Stimulated activated CD4-positive, alpha-beta T cell treated with anti-CD3 and anti-CD28 coated beads, Interleukin-1b, Interleukin-23, amount 100 ng/mL, for 4 hours (primary cell): ENCODE measurements at regions not wholly inside any gene's neighbourhood (a gene's known extent, or its start where the extent isn't known, plus 50 kb on each side); places are given as distances from the start of the nearest gene placed in this dataset.
"Not testable (repeated sequence)": the region's sequence is repeated elsewhere in the genome, so short reads cannot be mapped to it uniquely, and the experiment has no call there.

ENCODE experiments used
- DNase-seq, 2 donors: peaks; one replicate each; pipeline ENCODE4 v3.0.0-alpha.2; 2020; ENCODE audit warnings: low read depth in 2 of 2

GRCh38 chr10:42367532-42368230 is 270.7 kb downstream of the ZNF33B start:
- DNase-seq = peak in 1 of 2 donors; percentile 0

DNA sequence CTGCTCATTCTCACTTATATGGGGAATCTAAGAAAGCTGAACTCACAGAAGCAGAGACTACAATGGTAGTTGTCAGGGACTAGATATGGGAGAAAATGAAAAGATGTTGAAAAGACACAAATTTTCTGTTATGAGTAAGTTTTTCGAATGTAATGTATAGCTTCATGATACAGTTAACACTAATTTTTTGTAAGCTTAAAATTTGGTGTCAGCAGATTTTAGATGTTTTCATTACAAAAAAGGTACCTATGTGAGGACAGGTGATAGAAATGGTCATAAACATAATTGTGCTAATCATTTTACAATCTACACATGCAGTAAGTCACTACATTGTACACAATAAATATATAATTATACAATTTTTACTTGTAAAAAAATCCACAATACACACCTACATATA is 286.6 kb downstream of the ZNF33B start:
- DNase-seq = no peak

- not testable (repeated sequence) for DNase-seq
Measured at GRCh38 chr10:42336593-42337337, 301.6 kb downstream of the ZNF33B start.

DNA sequence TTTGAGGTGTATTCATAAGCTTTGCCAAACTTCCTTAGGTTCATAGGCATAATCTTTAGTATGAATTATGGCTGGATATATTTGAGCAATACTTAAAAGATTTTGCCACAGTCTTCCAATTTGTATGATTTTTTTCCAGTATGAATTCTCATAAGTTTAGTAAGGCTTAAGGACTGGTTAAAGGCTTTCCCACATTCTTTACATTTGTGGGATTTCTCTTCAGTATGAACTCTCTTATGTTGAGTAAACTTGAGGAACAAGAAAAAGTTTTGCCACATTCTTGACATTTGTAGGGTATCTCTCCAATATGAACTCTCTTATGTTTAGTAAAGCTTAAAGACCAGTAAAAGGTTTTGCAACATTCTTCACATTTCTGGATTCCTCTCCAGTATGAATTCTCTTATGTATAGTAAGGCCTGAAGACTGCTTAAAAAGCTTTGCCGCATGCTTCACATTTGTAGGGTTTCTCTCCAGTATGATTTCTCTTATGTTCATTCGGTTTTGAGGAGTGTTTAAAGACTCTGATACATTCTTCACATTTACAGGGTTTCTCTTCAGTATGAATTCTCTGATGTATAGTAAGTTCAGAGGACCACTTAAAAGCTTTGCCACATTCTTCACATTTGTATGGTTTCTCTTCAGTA is 302.6 kb downstream of the ZNF33B start:
- DNase-seq = not testable (repeated sequence)

DNA sequence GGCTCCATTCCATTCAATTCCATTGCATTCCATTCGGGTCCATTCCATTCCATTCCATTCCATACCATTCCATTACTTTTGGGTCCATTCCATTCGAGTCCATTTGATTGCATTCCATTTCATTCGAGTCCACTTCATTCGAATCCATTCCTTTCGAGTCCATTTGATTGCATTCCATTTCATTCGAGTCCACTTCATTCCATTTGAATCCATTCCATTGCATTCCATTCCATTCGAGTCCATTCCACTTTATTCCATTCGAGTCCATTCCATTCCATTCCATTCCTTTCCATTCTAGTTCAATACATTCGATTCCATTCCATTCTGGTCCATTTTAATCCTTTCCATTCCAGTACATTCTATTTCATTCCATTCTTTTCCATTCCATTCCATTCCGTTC is 334.0 kb downstream of the ZNF33B start:
- DNase-seq = no peak

- DNase-seq = not testable (repeated sequence)
Measured at GRCh38 chr10:42281896-42282295, 356.5 kb downstream of the ZNF33B start.

DNA sequence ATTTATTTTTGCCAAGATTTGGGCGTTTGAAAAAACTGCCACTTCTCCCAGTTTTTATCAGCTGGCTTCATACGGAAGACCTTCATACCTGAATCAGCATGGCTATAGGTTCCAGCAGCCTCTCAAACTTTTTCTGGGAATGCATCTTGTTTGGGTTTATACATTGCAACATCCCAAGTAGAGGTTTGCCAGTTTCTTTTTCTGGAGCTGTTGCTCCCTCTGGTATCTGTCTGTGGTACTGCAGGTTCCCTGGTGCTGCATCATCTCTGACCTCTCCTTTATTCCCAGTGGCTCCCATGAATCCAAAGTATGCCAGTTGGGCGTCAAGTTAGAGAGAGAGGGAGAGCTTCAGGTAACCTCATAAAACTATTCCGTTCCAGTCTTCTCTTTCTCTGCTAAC is 368.6 kb downstream of the ZNF33B start:
- not testable (repeated sequence) for DNase-seq

DNA sequence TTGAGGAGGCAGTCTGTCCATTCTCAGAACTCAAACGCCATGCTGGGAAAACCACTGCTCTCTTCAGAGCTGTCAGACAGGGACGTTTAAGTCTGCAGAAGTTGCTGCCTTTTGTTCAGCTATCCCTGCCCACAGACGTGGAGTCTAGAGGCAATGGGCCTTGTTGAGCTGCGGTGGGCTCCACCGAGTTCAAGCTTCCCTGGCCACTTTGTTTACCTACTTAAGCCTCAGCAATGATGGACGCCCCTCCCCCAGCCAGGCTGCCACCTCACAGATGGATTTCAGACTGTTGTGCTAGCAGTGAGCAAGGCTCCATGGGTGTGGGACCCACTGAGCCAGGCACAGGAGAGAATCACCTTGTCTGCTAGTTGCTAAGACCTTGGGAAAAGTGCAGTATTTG is 375.1 kb downstream of the ZNF33B start:
- DNase-seq = not testable (repeated sequence)

- not testable (repeated sequence) for DNase-seq
Measured at GRCh38 chr10:42243002-42243401, 395.4 kb downstream of the ZNF33B start.

DNA sequence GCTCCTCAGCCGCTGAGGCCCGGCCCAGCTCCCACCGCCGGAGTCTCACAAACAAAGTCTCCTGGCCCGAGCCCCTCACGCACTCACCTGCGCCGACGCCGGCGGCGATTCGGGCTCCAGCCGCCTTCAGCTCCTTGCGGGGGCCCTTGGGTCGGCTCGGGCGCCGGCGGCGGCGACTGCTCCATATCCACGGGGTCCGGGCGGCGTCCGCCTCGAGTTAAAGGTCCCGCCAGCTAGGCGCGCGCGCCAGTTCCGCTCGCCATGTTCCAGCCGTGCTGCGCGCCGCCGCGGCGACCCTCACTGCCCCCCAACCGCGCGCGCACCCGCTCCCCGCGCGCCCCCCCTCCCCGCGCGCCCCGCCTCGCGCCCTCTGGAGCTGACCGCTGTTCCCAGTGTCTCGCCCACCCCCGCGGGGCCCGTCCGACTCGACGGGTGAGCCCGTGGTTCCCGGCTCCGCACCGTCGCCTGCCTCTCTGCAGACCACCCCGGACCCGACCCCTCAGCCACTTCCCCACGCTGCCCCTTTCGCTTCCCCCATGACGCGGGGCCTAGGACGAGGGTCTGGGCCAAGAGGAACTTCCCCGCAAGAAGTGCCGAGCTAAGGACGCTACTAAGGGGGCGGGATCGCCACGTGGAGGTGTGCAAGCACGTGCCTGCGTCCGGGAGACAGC is 396.1 kb downstream of the ZNF33B start:
- no peak for DNase-seq

GRCh38 chr10:42236401-42236800 is 402.0 kb downstream of the ZNF33B start:
- DNase-seq = not testable (repeated sequence)

GRCh38 chr10:42235736-42236135 is 402.6 kb downstream of the ZNF33B start:
- not testable (repeated sequence) for DNase-seq

GRCh38 chr10:42235241-42235640 is 403.1 kb downstream of the ZNF33B start:
- not testable (repeated sequence) for DNase-seq

DNA sequence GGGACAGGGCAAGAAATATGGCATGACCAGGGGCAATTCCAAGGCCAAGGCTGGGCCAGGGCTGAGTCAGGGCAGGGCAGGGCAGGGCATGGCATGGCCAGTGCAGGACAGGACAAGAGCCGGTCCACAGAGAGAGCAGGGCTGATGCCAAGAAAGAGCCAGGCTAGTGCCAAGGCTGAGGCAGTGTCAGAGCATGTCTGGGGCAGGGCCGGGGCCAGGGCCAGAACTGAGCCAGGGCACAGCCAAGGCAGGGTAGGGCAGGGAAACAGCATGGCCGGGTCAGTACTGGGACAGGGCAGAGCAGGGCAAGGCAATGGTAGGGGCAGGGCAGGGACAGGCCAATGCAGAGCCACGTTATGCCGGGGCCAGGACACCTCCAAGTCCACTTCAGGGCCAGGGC is 403.9 kb downstream of the ZNF33B start:
- DNase-seq = not testable (repeated sequence)

DNA sequence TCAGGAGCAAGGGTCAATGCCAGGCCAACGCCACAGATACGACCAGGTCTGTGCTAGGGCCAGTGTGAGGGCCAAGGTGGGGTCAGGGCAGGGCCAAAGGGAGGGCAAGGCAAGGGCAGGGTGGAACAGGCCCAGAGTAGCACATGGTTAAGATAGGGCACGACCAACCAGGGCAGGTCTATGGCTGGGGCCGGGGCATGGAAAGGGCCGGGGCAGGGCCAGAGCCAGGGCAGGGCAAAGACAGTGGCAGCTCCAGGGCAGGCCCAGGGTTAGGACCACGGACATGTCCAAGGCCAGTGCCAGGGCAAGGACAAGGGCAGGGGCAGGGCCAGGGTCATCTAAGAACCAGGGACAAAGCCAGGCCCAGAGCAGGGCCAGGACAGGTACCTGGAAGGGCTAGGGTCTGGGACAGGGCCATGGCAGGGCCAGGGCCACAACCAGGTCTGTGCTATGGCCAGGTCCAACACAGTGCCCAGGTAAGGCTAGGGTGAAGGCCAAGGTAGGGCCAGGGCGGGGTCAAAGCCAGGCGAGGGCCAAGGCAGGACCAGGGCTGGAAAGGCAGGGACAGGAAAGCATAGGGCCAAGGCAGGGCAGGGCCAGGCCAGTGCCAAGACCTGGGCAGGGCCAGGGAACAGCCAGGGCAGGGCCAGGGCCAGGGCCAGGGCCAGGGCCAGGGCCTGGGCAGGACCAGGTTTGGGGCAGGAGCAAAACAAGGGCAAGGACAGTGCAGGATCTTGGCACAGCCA is 404.7 kb downstream of the ZNF33B start:
- not testable (repeated sequence) for DNase-seq

- DNase-seq = not testable (repeated sequence)
Measured at GRCh38 chr10:42232955-42233354, 405.4 kb downstream of the ZNF33B start.

GRCh38 chr10:42230812-42231211 is 407.6 kb downstream of the ZNF33B start:
- not testable (repeated sequence) for DNase-seq

DNA sequence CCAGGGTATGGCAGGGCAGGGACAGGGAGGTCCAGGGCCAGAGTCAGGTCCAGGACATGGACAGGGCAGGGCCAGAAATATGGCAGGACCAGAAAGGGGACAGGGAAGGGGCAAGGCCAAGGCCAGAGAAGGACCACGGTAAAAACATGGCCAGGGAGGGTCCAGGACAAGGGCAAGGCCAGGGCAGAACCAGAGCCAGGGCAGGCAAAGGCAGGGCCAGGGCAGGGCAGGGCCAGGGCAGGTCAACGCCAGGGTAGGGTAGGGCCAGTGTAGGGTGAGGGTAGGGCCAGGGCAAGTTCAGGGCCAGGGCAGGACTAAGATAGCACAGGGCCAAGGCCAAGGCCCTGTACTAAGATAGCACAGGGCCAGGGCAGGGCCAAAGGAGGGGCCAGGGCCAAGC is 408.3 kb downstream of the ZNF33B start:
- not testable (repeated sequence) for DNase-seq

DNA sequence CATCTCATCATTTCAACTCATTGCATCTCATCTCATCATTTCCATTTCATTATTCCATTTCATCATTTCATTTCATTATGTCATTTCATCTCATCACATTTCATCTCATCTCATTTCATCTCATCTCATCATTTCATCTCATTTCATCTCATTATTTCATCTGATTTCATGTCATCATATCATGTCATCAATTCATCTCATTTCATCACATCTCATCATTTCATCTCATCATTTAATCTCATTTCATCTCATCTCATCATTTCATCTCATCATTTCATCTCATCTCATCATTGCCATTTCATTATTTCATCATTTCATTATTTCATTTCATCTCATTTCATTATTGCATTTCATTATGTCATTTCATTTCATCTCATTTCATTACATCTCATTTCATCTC is 410.5 kb downstream of the ZNF33B start:
- DNase-seq = not testable (repeated sequence)

DNA sequence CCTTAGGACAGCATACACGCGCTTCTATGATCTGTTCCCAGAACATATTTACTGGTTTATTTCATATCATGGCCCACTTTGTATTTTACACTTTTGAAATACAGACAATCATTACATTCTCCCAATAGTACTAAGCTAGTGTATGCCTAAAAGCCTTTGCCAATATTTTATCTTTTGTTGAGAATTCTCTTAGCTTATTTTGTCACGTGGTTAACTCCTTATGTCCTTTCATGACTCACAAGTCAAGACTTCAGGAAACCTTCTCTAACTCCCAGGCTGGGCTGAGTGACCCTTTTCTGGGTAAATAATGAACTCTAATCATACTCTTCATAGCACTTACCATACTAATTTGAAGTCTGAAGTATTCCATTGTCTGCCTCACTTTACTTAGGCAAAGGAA is 444.8 kb downstream of the ZNF33B start:
- DNase-seq = not testable (repeated sequence)

GRCh38 chr10:42192450-42192849 is 445.9 kb downstream of the ZNF33B start:
- DNase-seq = peak in 1 of 2 donors; percentile 20
